SK-N-SH treated with all-trans-retinoic acid at 6 μM for 48 hours (cell line): ENCODE measurements at regions not wholly inside any gene's neighbourhood (a gene's known extent, or its start where the extent isn't known, plus 50 kb on each side); places are given as distances from the start of the nearest gene placed in this dataset.

Experiments used
- ATAC-seq: fragments of 200-7000 bp; cut with Tn5 transposase; 3 replicates; pipeline ENCODE4 v1.9.1; 2020; ENCODE audit warnings: mild to moderate bottlenecking, moderate library complexity
- ARNTL ChIP-seq: fragments of 450-650 bp; formaldehyde crosslinking; IDR thresholded peaks from 2 replicates; pipeline ENCODE4 v1.5.0; 2020; ENCODE audit warnings: low read depth, mild to moderate bottlenecking, moderate library complexity, borderline replicate concordance
- BACH2 ChIP-seq: fragments of 250-450 bp; sonication (Bioruptor Pico); IDR thresholded peaks from 2 replicates; pipeline ENCODE4 v1.9.0; 2021; ENCODE audit warnings: mild to moderate bottlenecking, borderline replicate concordance
- CREB5 ChIP-seq: fragments of 250-450 bp; sonication (Bioruptor Pico); IDR thresholded peaks from 2 replicates; pipeline ENCODE4 v1.5.1; 2020; ENCODE audit warnings: low read depth, mild to moderate bottlenecking, moderate library complexity
- CSDC2 ChIP-seq: fragments of 250-450 bp; sonication (Bioruptor Pico); IDR thresholded peaks from 2 replicates; pipeline ENCODE4 v1.5.0; 2020; ENCODE audit warnings: mild to moderate bottlenecking, moderate library complexity
- GLIS3 ChIP-seq: fragments of 250-450 bp; sonication (Bioruptor Pico); IDR thresholded peaks from 2 replicates; pipeline ENCODE4 v1.5.0; 2020; ENCODE audit warnings: mild to moderate bottlenecking, moderate library complexity
- ISL1 ChIP-seq: fragments of 250-450 bp; sonication (Bioruptor Pico); IDR thresholded peaks from 2 replicates; pipeline ENCODE4 v2.1.2; 2022; ENCODE audit warnings: mild to moderate bottlenecking, moderate library complexity
- OSR1 ChIP-seq: fragments of 250-450 bp; sonication (Bioruptor Pico); IDR thresholded peaks from 2 replicates; pipeline ENCODE4 v1.8.0; 2022; ENCODE audit warnings: moderate library complexity, mild to moderate bottlenecking, inconsistent platforms
- PATZ1 ChIP-seq: fragments of 250-450 bp; sonication (Bioruptor Pico); IDR thresholded peaks from 2 replicates; pipeline ENCODE4 v1.8.0; 2020; ENCODE audit warnings: mild to moderate bottlenecking, moderate library complexity, borderline replicate concordance
- PPARA ChIP-seq: fragments of 250-450 bp; sonication (Bioruptor Pico); IDR thresholded peaks from 2 replicates; pipeline ENCODE4 v1.5.0; 2020; ENCODE audit warnings: mild to moderate bottlenecking, borderline replicate concordance
- TCF4 ChIP-seq: fragments of 250-450 bp; sonication (Bioruptor Pico); IDR thresholded peaks from 2 replicates; pipeline ENCODE4 v1.8.0; 2021; ENCODE audit warnings: mild to moderate bottlenecking, moderate library complexity, borderline replicate concordance
- ZC3H10 ChIP-seq: fragments of 250-450 bp; sonication (Bioruptor Pico); IDR thresholded peaks from 2 replicates; pipeline ENCODE4 v1.5.1; 2021; ENCODE audit warnings: mild to moderate bottlenecking, moderate library complexity
- ZFP3 ChIP-seq: fragments of 250-450 bp; sonication (Bioruptor Pico); IDR thresholded peaks from 2 replicates; pipeline ENCODE4 v1.5.0; 2020; ENCODE audit warnings: mild to moderate bottlenecking, moderate library complexity
- ZFP30 ChIP-seq: fragments of 450-650 bp; formaldehyde crosslinking; IDR thresholded peaks from 2 replicates; pipeline ENCODE4 v1.5.0; 2022; ENCODE audit warnings: mild to moderate bottlenecking, moderate library complexity
- ZNF565 ChIP-seq: fragments of 450-650 bp; formaldehyde crosslinking; conservative IDR thresholded peaks from 2 replicates; pipeline ENCODE4 v1.5.0; 2020; ENCODE audit warnings: low read depth, mild to moderate bottlenecking, moderate library complexity
- ZNF70 ChIP-seq: fragments of 450-650 bp; formaldehyde crosslinking; IDR thresholded peaks from 2 replicates; pipeline ENCODE4 v1.5.0; 2020; ENCODE audit warnings: mild to moderate bottlenecking, moderate library complexity
- ZNF8 ChIP-seq: fragments of 450-650 bp; formaldehyde crosslinking; IDR thresholded peaks from 2 replicates; pipeline ENCODE4 v1.5.0; 2020; ENCODE audit warnings: mild to moderate bottlenecking, moderate library complexity
- TF ChIP-seq, protein P1 (sequence below): fragments of 250-450 bp; sonication (Bioruptor Pico); IDR thresholded peaks from 2 replicates; pipeline ENCODE4 v1.8.0; 2021; ENCODE audit warnings: low read depth, mild to moderate bottlenecking, moderate library complexity, borderline replicate concordance
- TF ChIP-seq, protein P2 (sequence below): fragments of 250-450 bp; sonication (Bioruptor Pico); IDR thresholded peaks from 2 replicates; pipeline ENCODE4 v1.5.1; 2021; ENCODE audit warnings: mild to moderate bottlenecking, moderate library complexity
- TF ChIP-seq, protein P3 (sequence below): fragments of 250-450 bp; sonication (Bioruptor Pico); IDR thresholded peaks from 2 replicates; pipeline ENCODE4 v1.5.0; 2020; ENCODE audit warnings: mild to moderate bottlenecking, moderate library complexity

DNA sequence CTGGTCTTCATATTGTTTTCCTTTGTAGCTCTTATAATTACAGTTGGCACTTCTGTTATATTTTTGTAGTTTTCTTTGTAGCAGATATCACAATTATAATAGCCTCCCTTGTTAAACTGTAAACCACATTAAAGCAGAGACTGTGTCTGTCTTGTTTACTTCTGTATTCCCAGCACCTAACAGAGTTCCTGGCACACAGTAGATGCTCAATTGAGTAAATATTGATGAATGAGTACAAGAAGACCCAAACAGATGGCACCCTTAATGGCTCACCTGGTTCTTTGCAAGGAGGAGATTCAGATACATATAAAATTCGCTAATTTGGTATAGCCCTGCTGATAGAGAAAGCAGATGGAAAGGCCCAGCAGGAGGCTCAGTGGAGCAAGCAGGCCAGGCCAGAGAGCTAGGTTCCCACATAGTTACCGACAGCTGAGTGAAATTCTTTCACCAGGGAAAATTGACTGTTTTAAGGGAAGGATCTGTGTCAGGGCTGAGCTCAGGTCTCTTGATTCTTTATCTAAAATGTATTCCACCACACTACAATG lies 120.1 kb downstream of the NUP35 start:
- TF ChIP-seq BACH2 (CRISPR knock-in tag) (no peak), ZNF70 (CRISPR knock-in tag) (no peak), ISL1 (CRISPR knock-in tag) (no peak), PATZ1 (no peak), ARNTL (CRISPR knock-in tag) (no peak), ZFP30 (no peak), OSR1 (CRISPR knock-in tag) (no peak), ZFP3 (CRISPR knock-in tag) (no peak), GLIS3 (CRISPR knock-in tag) (no peak), ZC3H10 (no peak), CSDC2 (no peak), ZNF565 (no peak)
- TF ChIP-seq, protein P1, sequence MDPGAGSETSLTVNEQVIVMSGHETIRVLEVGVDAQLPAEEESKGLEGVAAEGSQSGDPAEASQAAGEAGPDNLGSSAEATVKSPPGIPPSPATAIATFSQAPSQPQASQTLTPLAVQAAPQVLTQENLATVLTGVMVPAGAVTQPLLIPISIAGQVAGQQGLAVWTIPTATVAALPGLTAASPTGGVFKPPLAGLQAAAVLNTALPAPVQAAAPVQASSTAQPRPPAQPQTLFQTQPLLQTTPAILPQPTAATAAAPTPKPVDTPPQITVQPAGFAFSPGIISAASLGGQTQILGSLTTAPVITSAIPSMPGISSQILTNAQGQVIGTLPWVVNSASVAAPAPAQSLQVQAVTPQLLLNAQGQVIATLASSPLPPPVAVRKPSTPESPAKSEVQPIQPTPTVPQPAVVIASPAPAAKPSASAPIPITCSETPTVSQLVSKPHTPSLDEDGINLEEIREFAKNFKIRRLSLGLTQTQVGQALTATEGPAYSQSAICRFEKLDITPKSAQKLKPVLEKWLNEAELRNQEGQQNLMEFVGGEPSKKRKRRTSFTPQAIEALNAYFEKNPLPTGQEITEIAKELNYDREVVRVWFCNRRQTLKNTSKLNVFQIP (CRISPR knock-in tag), result no peak
- no peak for ATAC-seq

GRCh38 chr2:183248866-183249567 lies 124.8 kb downstream of the NUP35 start:
- peak; percentile 84 for ATAC-seq
- TF ChIP-seq BACH2 (CRISPR knock-in tag) (no peak), PPARA (CRISPR knock-in tag) (no peak), ARNTL (CRISPR knock-in tag) (no peak), CSDC2 (no peak), ZNF565 (no peak), CREB5 (CRISPR knock-in tag) (no peak), ZFP3 (CRISPR knock-in tag) (no peak)
- TF ChIP-seq, protein P1 (CRISPR knock-in tag), result no peak
- TF ChIP-seq, all 23 proteins: peak for 0

- TF ChIP-seq CSDC2, result no peak
- TF ChIP-seq ZNF8 (CRISPR knock-in tag), result no peak
- TF ChIP-seq, protein P2, sequence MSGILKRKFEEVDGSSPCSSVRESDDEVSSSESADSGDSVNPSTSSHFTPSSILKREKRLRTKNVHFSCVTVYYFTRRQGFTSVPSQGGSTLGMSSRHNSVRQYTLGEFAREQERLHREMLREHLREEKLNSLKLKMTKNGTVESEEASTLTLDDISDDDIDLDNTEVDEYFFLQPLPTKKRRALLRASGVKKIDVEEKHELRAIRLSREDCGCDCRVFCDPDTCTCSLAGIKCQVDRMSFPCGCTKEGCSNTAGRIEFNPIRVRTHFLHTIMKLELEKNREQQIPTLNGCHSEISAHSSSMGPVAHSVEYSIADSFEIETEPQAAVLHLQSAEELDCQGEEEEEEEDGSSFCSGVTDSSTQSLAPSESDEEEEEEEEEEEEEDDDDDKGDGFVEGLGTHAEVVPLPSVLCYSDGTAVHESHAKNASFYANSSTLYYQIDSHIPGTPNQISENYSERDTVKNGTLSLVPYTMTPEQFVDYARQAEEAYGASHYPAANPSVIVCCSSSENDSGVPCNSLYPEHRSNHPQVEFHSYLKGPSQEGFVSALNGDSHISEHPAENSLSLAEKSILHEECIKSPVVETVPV (CRISPR knock-in tag), result no peak
- TF ChIP-seq ZNF70 (CRISPR knock-in tag), result no peak
- TF ChIP-seq BACH2 (CRISPR knock-in tag), result no peak
- TF ChIP-seq ARNTL (CRISPR knock-in tag), result no peak
- no peak for TF ChIP-seq TCF4 (CRISPR knock-in tag)
- TF ChIP-seq ISL1 (CRISPR knock-in tag), result no peak
- TF ChIP-seq ZNF565, result no peak
- no peak for TF ChIP-seq ZC3H10
- TF ChIP-seq, protein P3, sequence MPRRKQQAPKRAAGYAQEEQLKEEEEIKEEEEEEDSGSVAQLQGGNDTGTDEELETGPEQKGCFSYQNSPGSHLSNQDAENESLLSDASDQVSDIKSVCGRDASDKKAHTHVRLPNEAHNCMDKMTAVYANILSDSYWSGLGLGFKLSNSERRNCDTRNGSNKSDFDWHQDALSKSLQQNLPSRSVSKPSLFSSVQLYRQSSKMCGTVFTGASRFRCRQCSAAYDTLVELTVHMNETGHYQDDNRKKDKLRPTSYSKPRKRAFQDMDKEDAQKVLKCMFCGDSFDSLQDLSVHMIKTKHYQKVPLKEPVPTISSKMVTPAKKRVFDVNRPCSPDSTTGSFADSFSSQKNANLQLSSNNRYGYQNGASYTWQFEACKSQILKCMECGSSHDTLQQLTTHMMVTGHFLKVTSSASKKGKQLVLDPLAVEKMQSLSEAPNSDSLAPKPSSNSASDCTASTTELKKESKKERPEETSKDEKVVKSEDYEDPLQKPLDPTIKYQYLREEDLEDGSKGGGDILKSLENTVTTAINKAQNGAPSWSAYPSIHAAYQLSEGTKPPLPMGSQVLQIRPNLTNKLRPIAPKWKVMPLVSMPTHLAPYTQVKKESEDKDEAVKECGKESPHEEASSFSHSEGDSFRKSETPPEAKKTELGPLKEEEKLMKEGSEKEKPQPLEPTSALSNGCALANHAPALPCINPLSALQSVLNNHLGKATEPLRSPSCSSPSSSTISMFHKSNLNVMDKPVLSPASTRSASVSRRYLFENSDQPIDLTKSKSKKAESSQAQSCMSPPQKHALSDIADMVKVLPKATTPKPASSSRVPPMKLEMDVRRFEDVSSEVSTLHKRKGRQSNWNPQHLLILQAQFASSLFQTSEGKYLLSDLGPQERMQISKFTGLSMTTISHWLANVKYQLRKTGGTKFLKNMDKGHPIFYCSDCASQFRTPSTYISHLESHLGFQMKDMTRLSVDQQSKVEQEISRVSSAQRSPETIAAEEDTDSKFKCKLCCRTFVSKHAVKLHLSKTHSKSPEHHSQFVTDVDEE (CRISPR knock-in tag), result no peak
- no peak for ATAC-seq
Observed at GRCh38 chr2:183250061-183250460, 125.8 kb downstream of the NUP35 start.
